SU-DHL-6 (cell line): ENCODE measurements at regions not wholly inside any gene's neighbourhood (a gene's known extent, or its start where the extent isn't known, plus 50 kb on each side); places are given as distances from the start of the nearest gene placed in this dataset.

Experiments used
- H2AFZ ChIP-seq: fragments of 200-600 bp; sonication (generic); 2 replicates; pipeline ENCODE4 v1.6.1; 2014; ENCODE audit warnings: low read depth, mild to moderate bottlenecking, moderate library complexity, mixed read lengths, antibody characterized with exemption, low read length; ENCODE audit not compliant: severe bottlenecking
- H3F3A ChIP-seq: fragments of 200-600 bp; shearing (Covaris generic); 2 replicates; pipeline ENCODE4 v1.6.0; 2016; ENCODE audit warnings: antibody characterized with exemption, mild to moderate bottlenecking; ENCODE audit not compliant: insufficient read depth
- H3K27ac ChIP-seq: fragments of 200-600 bp; sonication (generic); 2 replicates; pipeline ENCODE4 v1.5.1; 2016; ENCODE audit warnings: low read depth, mild to moderate bottlenecking, low read length, moderate library complexity, mixed read lengths
- H3K27me3 ChIP-seq: fragments of 200-600 bp; sonication (generic), shearing (Covaris generic); 2 replicates; pipeline ENCODE4 v1.6.0; 2014; ENCODE audit warnings: mild to moderate bottlenecking, low read length
- H3K36me3 ChIP-seq: fragments of 200-600 bp; sonication (generic); 2 replicates; pipeline ENCODE4 v1.6.1; 2014; ENCODE audit warnings: mild to moderate bottlenecking, low read length, mixed read lengths
- H3K4me2 ChIP-seq: fragments of 300-600, 200-600 bp; shearing (Covaris generic), sonication (generic); 2 replicates; pipeline ENCODE4 v1.6.0; 2014; ENCODE audit warnings: low read length, low read depth, mild to moderate bottlenecking; ENCODE audit not compliant: poor library complexity, severe bottlenecking
- H3K4me3 ChIP-seq: fragments of 200-600 bp; sonication (generic); 2 replicates; pipeline ENCODE4 v1.5.1; 2014; ENCODE audit warnings: antibody characterized with exemption, low read length, mild to moderate bottlenecking, mixed read lengths; ENCODE audit not compliant: insufficient read depth, poor library complexity, severe bottlenecking
- H3K79me2 ChIP-seq: fragments of 200-600 bp; sonication (generic); 2 replicates; pipeline ENCODE4 v1.6.1; 2014; ENCODE audit warnings: mild to moderate bottlenecking, low read length, moderate library complexity; ENCODE audit not compliant: insufficient read depth
- H3K9ac ChIP-seq: fragments of 200-600 bp; sonication (generic); 2 replicates; pipeline ENCODE4 v1.7.0; 2014; ENCODE audit warnings: mild to moderate bottlenecking, low read length
- H3K9me2 ChIP-seq: fragments of 200-600 bp; sonication (generic); replicated peaks from 2 replicates; pipeline ENCODE4 v1.6.1; 2014; ENCODE audit warnings: low read length; ENCODE audit not compliant: insufficient read depth
- H3K9me3 ChIP-seq: fragments of 200-600 bp; sonication (generic); 2 replicates; pipeline ENCODE4 v1.6.1; 2014; ENCODE audit warnings: low read length, mixed read lengths; ENCODE audit not compliant: insufficient read depth
- H4K20me1 ChIP-seq: fragments of 200-600 bp; sonication (generic); 2 replicates; pipeline ENCODE4 v1.6.1; 2014; ENCODE audit warnings: low read depth, mild to moderate bottlenecking, antibody characterized with exemption, low read length, moderate library complexity, mixed read lengths
- EZH2phosphoT487 ChIP-seq: fragments of 200-600 bp; sonication (generic), shearing (Covaris generic); conservative IDR thresholded peaks from 2 replicates; pipeline ENCODE4 v1.6.1; 2018; ENCODE audit warnings: mild to moderate bottlenecking, antibody characterized with exemption, low read length, moderate library complexity, mixed read lengths
- TF ChIP-seq, protein P1 (sequence below): fragments of 200-600 bp; sonication (generic); IDR thresholded peaks from one replicate; pipeline ENCODE4 v1.5.1; 2017; ENCODE audit warnings: antibody characterized with exemption, mild to moderate bottlenecking, low read length, moderate library complexity; ENCODE audit not compliant: insufficient read depth, poor library complexity, severe bottlenecking

DNA sequence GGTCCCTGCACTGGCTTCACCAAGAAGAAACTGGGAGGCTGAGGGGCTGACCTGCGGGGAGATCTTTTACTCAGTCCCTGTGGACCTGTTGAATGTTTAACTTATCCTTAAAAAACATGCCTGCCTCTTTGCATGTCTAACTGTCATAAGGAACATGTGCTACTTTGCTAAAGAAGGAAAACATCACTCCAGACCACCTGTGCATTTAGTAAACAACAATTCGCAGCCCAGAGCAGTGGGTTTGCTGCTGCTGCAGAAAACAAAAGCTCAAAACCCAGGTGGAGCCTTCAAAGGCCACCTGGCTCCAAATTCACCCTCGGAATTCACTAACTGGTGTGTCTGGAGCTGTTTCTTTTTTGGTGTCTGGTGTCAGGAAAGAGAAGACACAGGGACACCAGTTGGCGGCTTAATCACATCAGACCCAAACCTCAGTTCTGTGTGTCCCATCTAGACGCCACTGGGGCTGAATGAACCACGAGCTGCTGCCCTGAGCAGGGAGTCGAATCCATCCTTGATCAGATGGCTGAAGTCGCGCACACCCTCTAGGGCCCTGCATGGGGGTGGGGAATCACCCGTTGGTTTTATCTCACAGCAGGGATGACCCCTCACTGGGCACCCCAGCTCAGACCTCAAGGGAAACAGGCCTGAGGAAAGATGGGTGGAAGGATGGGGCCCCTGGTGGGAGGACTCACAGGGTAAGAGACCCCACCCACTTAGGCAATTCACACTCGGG lies 344.3 kb downstream of the PREX1 start:
- no peak for TF ChIP-seq EZH2phosphoT487
- TF ChIP-seq, protein P1, sequence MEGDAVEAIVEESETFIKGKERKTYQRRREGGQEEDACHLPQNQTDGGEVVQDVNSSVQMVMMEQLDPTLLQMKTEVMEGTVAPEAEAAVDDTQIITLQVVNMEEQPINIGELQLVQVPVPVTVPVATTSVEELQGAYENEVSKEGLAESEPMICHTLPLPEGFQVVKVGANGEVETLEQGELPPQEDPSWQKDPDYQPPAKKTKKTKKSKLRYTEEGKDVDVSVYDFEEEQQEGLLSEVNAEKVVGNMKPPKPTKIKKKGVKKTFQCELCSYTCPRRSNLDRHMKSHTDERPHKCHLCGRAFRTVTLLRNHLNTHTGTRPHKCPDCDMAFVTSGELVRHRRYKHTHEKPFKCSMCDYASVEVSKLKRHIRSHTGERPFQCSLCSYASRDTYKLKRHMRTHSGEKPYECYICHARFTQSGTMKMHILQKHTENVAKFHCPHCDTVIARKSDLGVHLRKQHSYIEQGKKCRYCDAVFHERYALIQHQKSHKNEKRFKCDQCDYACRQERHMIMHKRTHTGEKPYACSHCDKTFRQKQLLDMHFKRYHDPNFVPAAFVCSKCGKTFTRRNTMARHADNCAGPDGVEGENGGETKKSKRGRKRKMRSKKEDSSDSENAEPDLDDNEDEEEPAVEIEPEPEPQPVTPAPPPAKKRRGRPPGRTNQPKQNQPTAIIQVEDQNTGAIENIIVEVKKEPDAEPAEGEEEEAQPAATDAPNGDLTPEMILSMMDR, result no peak
- Histone ChIP-seq H3K27ac (no peak overlapping the region), H2AFZ (no peak overlapping the region), H3K9me3 (no peaks in the 10 kb centered on the region), H3K27me3 (no peaks in the 10 kb centered on the region), H4K20me1 (no peaks in the 10 kb centered on the region), H3K79me2 (no peaks in the 10 kb centered on the region), H3K4me3 (no peak overlapping the region), H3F3A (no peaks in the 10 kb centered on the region), H3K9me2 (no peaks in the 10 kb centered on the region), H3K36me3 (no peaks in the 10 kb centered on the region), H3K9ac (no peak overlapping the region), H3K4me2 (no peak overlapping the region)

DNA sequence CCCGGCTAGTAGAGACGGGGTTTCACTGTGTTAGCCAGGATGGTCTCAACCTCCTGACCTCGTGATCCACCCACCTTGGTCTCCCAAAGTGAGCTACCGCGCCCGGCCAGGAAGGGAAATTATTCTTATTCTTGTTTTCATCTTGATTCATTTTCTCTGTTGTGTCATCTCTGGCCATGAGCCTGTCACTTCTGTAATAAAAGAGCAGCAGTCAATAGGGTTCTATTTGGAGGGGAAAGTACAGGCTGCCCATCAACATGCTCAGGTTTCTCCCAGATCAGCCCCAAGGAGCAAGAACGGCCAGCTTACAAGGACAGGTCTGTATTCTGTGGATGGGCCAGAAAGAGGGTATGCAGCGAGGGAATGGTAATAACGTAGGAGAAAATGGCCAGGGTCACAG lies 345.0 kb downstream of the PREX1 start:
- no peak overlapping the region for H3K4me2 ChIP-seq

DNA sequence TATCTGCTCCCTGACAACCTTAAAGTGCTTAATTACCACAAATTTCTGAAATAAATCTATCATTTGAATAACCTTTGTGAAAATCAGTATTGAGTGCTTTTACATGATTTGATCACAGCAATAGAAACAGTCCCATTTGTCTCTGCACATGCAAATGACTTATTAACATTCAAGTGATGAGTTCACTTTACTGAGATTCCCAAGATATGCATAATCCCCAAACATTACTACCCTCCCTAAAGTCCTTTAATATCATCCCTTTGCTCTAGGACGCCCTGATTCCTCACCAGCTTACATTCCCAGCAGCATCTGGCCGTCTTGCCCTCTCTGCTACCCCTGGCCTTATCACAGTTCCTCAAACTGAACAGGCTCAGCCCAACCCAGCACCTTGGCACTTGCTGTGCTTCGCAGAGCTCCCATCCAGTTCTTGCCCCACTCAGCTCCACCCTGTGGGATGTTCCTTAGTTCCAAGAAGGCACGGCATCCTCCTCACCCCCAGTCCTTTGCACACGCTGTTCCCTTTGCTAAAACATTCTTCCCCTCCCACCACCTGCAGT lies 347.5 kb downstream of the PREX1 start:
- Histone ChIP-seq H4K20me1 (no peaks in the 10 kb centered on the region), H3K36me3 (no peaks in the 10 kb centered on the region), H3K9me3 (no peaks in the 10 kb centered on the region), H3F3A (no peaks in the 10 kb centered on the region), H3K4me3 (no peak overlapping the region), H3K9ac (no peak overlapping the region), H3K4me2 (no peak overlapping the region), H2AFZ (no peak overlapping the region), H3K9me2 (no peaks in the 10 kb centered on the region), H3K79me2 (no peaks in the 10 kb centered on the region), H3K27ac (no peak overlapping the region), H3K27me3 (no peaks in the 10 kb centered on the region)
- TF ChIP-seq, protein P1, result no peak
- no peak for TF ChIP-seq EZH2phosphoT487

More for the DNA sequence above, 345.0 kb downstream of the PREX1 start:
- Histone ChIP-seq H3K79me2 (no peaks in the 10 kb centered on the region), H4K20me1 (no peaks in the 10 kb centered on the region), H3K9ac (no peak overlapping the region), H3K27ac (no peak overlapping the region), H3K36me3 (no peaks in the 10 kb centered on the region), H3K4me3 (no peak overlapping the region), H3K9me2 (no peaks in the 10 kb centered on the region), H2AFZ (no peak overlapping the region), H3K27me3 (no peaks in the 10 kb centered on the region), H3K9me3 (no peaks in the 10 kb centered on the region), H3F3A (no peaks in the 10 kb centered on the region)
- TF ChIP-seq, protein P1, result no peak
- TF ChIP-seq EZH2phosphoT487, result no peak
